Stimulated activated naive CD8-positive, alpha-beta T cell treated with anti-CD3 and anti-CD28 coated beads, Interleukin-15, amount 100 ng/mL, for 72 hours (primary cell): ENCODE measurements at regions not wholly inside any gene's neighbourhood (a gene's known extent, or its start where the extent isn't known, plus 50 kb on each side); places are given as distances from the start of the nearest gene placed in this dataset.
A peak's percentile ranks its signal among the peaks of the same experiment; 100 is the strongest.

Experiments
- ATAC-seq: fragments of 150-1000 bp; cut with Tn5 transposase; 2 replicates; pipeline ENCODE4 v1.10.0; 2021; ENCODE audit warnings: mild to moderate bottlenecking, moderate library complexity
- DNase-seq, 2 donors: peaks; one replicate each; pipeline ENCODE4 v3.0.0; 2021 to 2022
- H3K27ac Mint-ChIP-seq, 2 donors: one replicate each; pipeline ENCODE4 v1.8.0; 2022; ENCODE audit warnings: mild to moderate bottlenecking in 2 of 2, mixed read lengths in 2 of 2, moderate library complexity in 2 of 2
- H3K27me3 Mint-ChIP-seq: one replicate; pipeline ENCODE4 v1.8.0; 2022; ENCODE audit warnings: mixed read lengths
- H3K4me1 Mint-ChIP-seq: one replicate; pipeline ENCODE4 v1.8.0; 2022; ENCODE audit warnings: mild to moderate bottlenecking, mixed read lengths
- H3K4me3 Mint-ChIP-seq, 2 donors: one replicate each; pipeline ENCODE4 v1.8.0; 2022; ENCODE audit warnings: mild to moderate bottlenecking in 2 of 2, mixed read lengths in 2 of 2, moderate library complexity in 1 of 2
- H3K9me3 Mint-ChIP-seq, 2 donors: one replicate each; pipeline ENCODE4 v1.8.0; 2022; ENCODE audit warnings: mixed read lengths in 2 of 2

- ATAC-seq (no peak), DNase-seq (no peak)
- H3K4me3 Mint-ChIP-seq: no peak overlapping the region
- no peak overlapping the region for H3K27ac Mint-ChIP-seq
- H3K27me3 Mint-ChIP-seq: no peaks in the 10 kb centered on the region
- H3K9me3 Mint-ChIP-seq: no peaks in the 10 kb centered on the region
- peaks cover 38% of the 10 kb centered on the region for H3K4me1 Mint-ChIP-seq
Observed at GRCh38 chr12:11549119-11549518, 100.4 kb upstream of the ETV6 start.

- Mint-ChIP-seq H3K27ac (no peak overlapping the region), H3K27me3 (no peaks in the 10 kb centered on the region), H3K9me3 (no peaks in the 10 kb centered on the region), H3K4me1 (peaks cover 24% of the 10 kb centered on the region), H3K4me3 (peak overlapping the region in 1 of 2 donors; percentile 19)
- DNase-seq (peak; percentile 31 to 56), ATAC-seq (peak; percentile 76)
Observed at GRCh38 chr12:11553871-11554533, 95.5 kb upstream of the ETV6 start.

- ATAC-seq: no peak
- peak overlapping the region in 1 of 2 donors; percentile 67 for H3K4me3 Mint-ChIP-seq
Observed at GRCh38 chr12:11555195-11555594, 94.3 kb upstream of the ETV6 start.

GRCh38 chr12:11555743-11556625, 93.5 kb upstream of the ETV6 start:
- H3K27me3 Mint-ChIP-seq: no peaks in the 10 kb centered on the region
- H3K9me3 Mint-ChIP-seq: no peaks in the 10 kb centered on the region
- peaks cover 27% of the 10 kb centered on the region for H3K4me1 Mint-ChIP-seq
- peak; percentile 80 for ATAC-seq
- peak overlapping the region; percentile 46 to 67 for H3K4me3 Mint-ChIP-seq
- no peak for DNase-seq
- peak overlapping the region in 1 of 2 donors; percentile 64 for H3K27ac Mint-ChIP-seq

More at GRCh38 chr12:11555195-11555594, 94.3 kb upstream of the ETV6 start:
- peak overlapping the region in 1 of 2 donors; percentile 40 for H3K27ac Mint-ChIP-seq
- H3K9me3 Mint-ChIP-seq: no peaks in the 10 kb centered on the region
- DNase-seq: no peak
- H3K27me3 Mint-ChIP-seq: no peaks in the 10 kb centered on the region
- peaks cover 24% of the 10 kb centered on the region for H3K4me1 Mint-ChIP-seq

GRCh38 chr12:11556682-11557081, 92.8 kb upstream of the ETV6 start:
- Mint-ChIP-seq H3K27me3 (no peaks in the 10 kb centered on the region), H3K9me3 (no peaks in the 10 kb centered on the region), H3K4me3 (peak overlapping the region in 1 of 2 donors; percentile 67), H3K4me1 (peaks cover 29% of the 10 kb centered on the region), H3K27ac (peak overlapping the region in 1 of 2 donors; percentile 64)
- DNase-seq (no peak), ATAC-seq (no peak)

- Mint-ChIP-seq H3K4me1 (peaks cover 21% of the 10 kb centered on the region), H3K27ac (no peak overlapping the region), H3K27me3 (no peaks in the 10 kb centered on the region), H3K4me3 (no peak overlapping the region), H3K9me3 (no peaks in the 10 kb centered on the region)
- no peak for ATAC-seq
- DNase-seq: no peak
Observed at GRCh38 chr12:11559626-11560340, 89.7 kb upstream of the ETV6 start.

GRCh38 chr12:11561411-11561810, 88.1 kb upstream of the ETV6 start:
- no peak for DNase-seq
- H3K4me3 Mint-ChIP-seq: no peak overlapping the region
- H3K4me1 Mint-ChIP-seq: peaks cover 8% of the 10 kb centered on the region
- ATAC-seq: no peak
- no peaks in the 10 kb centered on the region for H3K27me3 Mint-ChIP-seq
- no peaks in the 10 kb centered on the region for H3K9me3 Mint-ChIP-seq
- H3K27ac Mint-ChIP-seq: no peak overlapping the region

- Mint-ChIP-seq H3K4me1 (peaks cover 5% of the 10 kb centered on the region), H3K27ac (no peak overlapping the region), H3K27me3 (no peaks in the 10 kb centered on the region), H3K9me3 (no peaks in the 10 kb centered on the region), H3K4me3 (no peak overlapping the region)
- ATAC-seq: no peak
- DNase-seq: no peak
Observed at GRCh38 chr12:11563785-11564739, 85.4 kb upstream of the ETV6 start.

- DNase-seq (no peak), ATAC-seq (no peak)
- Mint-ChIP-seq H3K4me1 (peaks cover 5% of the 10 kb centered on the region), H3K9me3 (no peaks in the 10 kb centered on the region), H3K27me3 (no peaks in the 10 kb centered on the region), H3K4me3 (no peak overlapping the region), H3K27ac (no peak overlapping the region)
Observed at GRCh38 chr12:11564984-11565651, 84.4 kb upstream of the ETV6 start.

- DNase-seq: no peak
- Mint-ChIP-seq H3K27me3 (no peaks in the 10 kb centered on the region), H3K4me1 (peaks cover 5% of the 10 kb centered on the region), H3K27ac (no peak overlapping the region), H3K9me3 (no peaks in the 10 kb centered on the region), H3K4me3 (no peak overlapping the region)
- no peak for ATAC-seq
Observed at GRCh38 chr12:11565752-11566151, 83.7 kb upstream of the ETV6 start.

GRCh38 chr12:11568155-11568761, 81.2 kb upstream of the ETV6 start:
- Mint-ChIP-seq H3K27me3 (no peaks in the 10 kb centered on the region), H3K4me3 (no peak overlapping the region), H3K9me3 (no peaks in the 10 kb centered on the region), H3K27ac (no peak overlapping the region), H3K4me1 (no peaks in the 10 kb centered on the region)
- ATAC-seq (no peak), DNase-seq (no peak)

- no peaks in the 10 kb centered on the region for H3K27me3 Mint-ChIP-seq
- ATAC-seq (no peak), DNase-seq (no peak)
- no peak overlapping the region for H3K27ac Mint-ChIP-seq
- H3K4me3 Mint-ChIP-seq: no peak overlapping the region
- no peaks in the 10 kb centered on the region for H3K4me1 Mint-ChIP-seq
- no peaks in the 10 kb centered on the region for H3K9me3 Mint-ChIP-seq
Observed at GRCh38 chr12:11568762-11569478, 80.6 kb upstream of the ETV6 start.

GRCh38 chr12:11569716-11570115, 79.8 kb upstream of the ETV6 start:
- Mint-ChIP-seq H3K27ac (no peak overlapping the region), H3K27me3 (no peaks in the 10 kb centered on the region), H3K9me3 (no peaks in the 10 kb centered on the region), H3K4me3 (no peak overlapping the region), H3K4me1 (no peaks in the 10 kb centered on the region)
- no peak for DNase-seq
- ATAC-seq: no peak

- no peak for ATAC-seq
- Mint-ChIP-seq H3K27ac (no peak overlapping the region), H3K4me3 (no peak overlapping the region), H3K27me3 (no peaks in the 10 kb centered on the region), H3K4me1 (peaks cover 12% of the 10 kb centered on the region), H3K9me3 (peaks cover 0 to 5% of the 10 kb centered on the region in 2 donors)
- DNase-seq: no peak
Observed at GRCh38 chr12:11573880-11574279, 75.6 kb upstream of the ETV6 start.
